Activated naive CD8-positive, alpha-beta T cell treated with anti-CD3 and anti-CD28 coated beads, Interleukin-2, amount 10 ng/mL, durations not matched to agents 7 days and 5 days (primary cell): ENCODE measurements at regions not wholly inside any gene's neighbourhood (a gene's known extent, or its start where the extent isn't known, plus 50 kb on each side); places are given as distances from the start of the nearest gene placed in this dataset.
"Not testable (repeated sequence)": the region's sequence is repeated elsewhere in the genome, so short reads cannot be mapped to it uniquely, and the experiment has no call there.

Source experiments
- ATAC-seq: fragments of 150-1000 bp; cut with Tn5 transposase; one replicate; pipeline ENCODE4 v1.10.0; 2021; ENCODE audit warnings: low read depth, moderate library complexity
- POLR2A ChIA-PET: fragments of 350-600 bp; sonication (Branson Sonifier 250); formaldehyde crosslinking; loops from one replicate; lab custom pipeline; 2021; ENCODE audit warnings: antibody characterized with exemption; lab: Charles Lee
- DNase-seq: peaks from one replicate; pipeline ENCODE4 v3.0.0; 2021
- H3K27ac Mint-ChIP-seq: one replicate; pipeline ENCODE4 v1.8.0; 2022; ENCODE audit warnings: mild to moderate bottlenecking, mixed read lengths
- H3K27me3 Mint-ChIP-seq: one replicate; pipeline ENCODE4 v1.8.0; 2022; ENCODE audit warnings: mild to moderate bottlenecking, moderate library complexity, mixed read lengths
- H3K36me3 Mint-ChIP-seq: one replicate; pipeline ENCODE4 v1.8.0; 2021; ENCODE audit warnings: mild to moderate bottlenecking, mixed read lengths
- H3K4me1 Mint-ChIP-seq: one replicate; pipeline ENCODE4 v1.8.0; 2021; ENCODE audit warnings: mixed read lengths
- H3K4me3 Mint-ChIP-seq: one replicate; pipeline ENCODE4 v1.8.0; 2022; ENCODE audit warnings: mild to moderate bottlenecking, moderate library complexity, mixed read lengths
- H3K9me3 Mint-ChIP-seq: one replicate; pipeline ENCODE4 v1.8.0; 2021; ENCODE audit warnings: mixed read lengths

DNA sequence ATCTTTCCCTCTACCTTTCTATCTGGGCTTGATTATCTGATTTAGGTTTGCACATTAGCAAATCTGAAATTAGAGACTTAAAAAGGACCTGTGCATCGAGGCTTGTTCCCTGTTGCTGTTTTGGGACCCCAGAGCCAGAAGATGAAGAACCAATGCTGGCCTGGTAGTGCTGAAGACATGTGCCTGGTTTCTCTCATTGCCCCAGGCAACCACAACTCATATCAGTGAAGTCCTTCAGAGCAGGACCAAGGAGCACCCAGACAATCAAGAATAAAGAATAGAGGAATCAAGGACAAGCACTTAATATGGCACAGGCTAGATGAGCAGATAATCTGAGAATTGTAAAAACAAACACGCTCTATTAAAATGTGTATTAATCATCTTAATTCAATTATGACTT is 362.7 kb downstream of the DMRTA1 start:
- no peak overlapping the region for H3K4me3 Mint-ChIP-seq

GRCh38 chr9:22813529-22813928 is 366.9 kb downstream of the DMRTA1 start:
- H3K27ac Mint-ChIP-seq: no peak overlapping the region
- ATAC-seq: no peak
- H3K36me3 Mint-ChIP-seq: no peaks in the 10 kb centered on the region
- H3K4me3 Mint-ChIP-seq: no peak overlapping the region
- no peak for DNase-seq
- no peaks in the 10 kb centered on the region for H3K9me3 Mint-ChIP-seq
- H3K27me3 Mint-ChIP-seq: no peaks in the 10 kb centered on the region
- POLR2A ChIA-PET: no interaction called here
- no peaks in the 10 kb centered on the region for H3K4me1 Mint-ChIP-seq

More for the DNA sequence above, 362.7 kb downstream of the DMRTA1 start:
- Mint-ChIP-seq H3K9me3 (peaks cover 1% of the 10 kb centered on the region), H3K4me1 (no peaks in the 10 kb centered on the region), H3K36me3 (no peaks in the 10 kb centered on the region), H3K27me3 (no peaks in the 10 kb centered on the region), H3K27ac (no peak overlapping the region)
- ATAC-seq: no peak
- POLR2A ChIA-PET: no interaction called here
- DNase-seq: no peak

GRCh38 chr9:22815246-22815645 is 368.6 kb downstream of the DMRTA1 start:
- POLR2A ChIA-PET: no interaction called here
- no peaks in the 10 kb centered on the region for H3K4me1 Mint-ChIP-seq
- peaks cover 2% of the 10 kb centered on the region for H3K9me3 Mint-ChIP-seq
- no peak overlapping the region for H3K4me3 Mint-ChIP-seq
- DNase-seq: no peak
- H3K27ac Mint-ChIP-seq: no peak overlapping the region
- ATAC-seq: no peak
- H3K36me3 Mint-ChIP-seq: no peaks in the 10 kb centered on the region
- no peaks in the 10 kb centered on the region for H3K27me3 Mint-ChIP-seq

DNA sequence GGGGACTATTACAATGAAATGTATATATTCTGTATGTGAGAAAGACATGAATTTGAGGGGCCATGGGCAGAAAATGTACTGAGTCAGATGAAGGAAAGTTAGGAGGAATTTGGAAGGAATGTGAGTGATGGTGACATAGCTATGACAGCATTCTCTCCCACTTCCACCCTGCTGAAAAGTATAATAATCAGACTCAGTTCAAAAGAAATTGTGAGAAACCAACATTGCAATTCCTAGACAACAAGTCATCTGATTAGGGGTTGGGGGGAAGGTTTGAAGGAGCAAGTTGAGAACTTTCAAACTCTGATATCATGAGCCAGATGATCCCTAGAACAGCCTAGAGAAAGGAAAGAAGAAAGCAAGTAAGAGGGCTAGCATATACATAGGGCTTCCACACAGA is 370.6 kb downstream of the DMRTA1 start:
- no peak for DNase-seq
- H3K36me3 Mint-ChIP-seq: no peaks in the 10 kb centered on the region
- no peaks in the 10 kb centered on the region for H3K27me3 Mint-ChIP-seq
- no peak for ATAC-seq
- POLR2A ChIA-PET: no interaction called here
- H3K4me1 Mint-ChIP-seq: no peaks in the 10 kb centered on the region
- peaks cover 7% of the 10 kb centered on the region for H3K9me3 Mint-ChIP-seq
- no peak overlapping the region for H3K27ac Mint-ChIP-seq
- H3K4me3 Mint-ChIP-seq: no peak overlapping the region

DNA sequence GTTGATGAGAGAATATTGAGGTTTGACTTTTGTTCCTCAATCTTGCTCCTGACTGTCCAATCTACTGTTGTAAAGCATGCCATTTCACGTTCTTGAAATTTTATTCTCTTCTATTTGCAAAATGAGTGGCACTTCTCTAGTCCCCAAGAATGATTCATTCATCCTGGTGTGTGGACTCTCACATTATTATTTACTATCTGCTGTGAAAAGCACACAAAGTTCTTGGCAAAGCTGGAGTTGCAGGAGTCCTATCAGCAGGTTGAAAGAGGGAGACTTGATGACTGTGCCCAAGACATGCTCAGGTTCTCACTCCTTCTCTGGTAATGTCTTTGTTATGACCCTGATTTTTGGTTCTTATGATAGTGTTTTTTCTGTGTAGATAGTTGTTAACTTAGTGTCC is 382.6 kb downstream of the DMRTA1 start:
- ATAC-seq: no peak
- POLR2A ChIA-PET: no interaction called here
- Mint-ChIP-seq H3K4me3 (no peak overlapping the region), H3K9me3 (no peaks in the 10 kb centered on the region), H3K4me1 (no peaks in the 10 kb centered on the region), H3K27me3 (no peaks in the 10 kb centered on the region), H3K27ac (no peak overlapping the region), H3K36me3 (no peaks in the 10 kb centered on the region)
- no peak for DNase-seq

DNA sequence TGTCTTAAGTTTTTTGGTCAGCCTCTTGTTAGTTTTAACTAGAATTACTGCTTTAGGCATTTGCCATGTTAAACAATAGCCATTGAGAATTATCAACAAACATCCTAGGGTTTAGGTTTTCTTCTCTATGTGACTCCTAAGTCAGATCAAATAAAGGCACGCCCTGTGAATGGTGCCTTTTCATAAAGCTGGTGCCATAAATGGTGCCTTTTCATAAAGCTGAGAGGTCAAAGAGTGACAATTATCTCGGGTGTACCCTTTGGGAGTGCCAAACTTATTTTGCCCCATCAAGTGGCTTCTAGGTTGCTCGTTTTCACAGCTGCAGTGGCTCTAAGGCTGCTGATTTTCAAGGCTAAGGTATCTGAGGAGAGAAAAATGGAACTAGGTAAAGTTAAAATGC is 391.6 kb downstream of the DMRTA1 start:
- H3K27ac Mint-ChIP-seq: no peak overlapping the region
- no peaks in the 10 kb centered on the region for H3K36me3 Mint-ChIP-seq
- no peaks in the 10 kb centered on the region for H3K27me3 Mint-ChIP-seq
- H3K4me3 Mint-ChIP-seq: no peak overlapping the region
- no peaks in the 10 kb centered on the region for H3K9me3 Mint-ChIP-seq
- POLR2A ChIA-PET: no interaction called here
- no peak for DNase-seq
- H3K4me1 Mint-ChIP-seq: no peaks in the 10 kb centered on the region
- no peak for ATAC-seq

DNA sequence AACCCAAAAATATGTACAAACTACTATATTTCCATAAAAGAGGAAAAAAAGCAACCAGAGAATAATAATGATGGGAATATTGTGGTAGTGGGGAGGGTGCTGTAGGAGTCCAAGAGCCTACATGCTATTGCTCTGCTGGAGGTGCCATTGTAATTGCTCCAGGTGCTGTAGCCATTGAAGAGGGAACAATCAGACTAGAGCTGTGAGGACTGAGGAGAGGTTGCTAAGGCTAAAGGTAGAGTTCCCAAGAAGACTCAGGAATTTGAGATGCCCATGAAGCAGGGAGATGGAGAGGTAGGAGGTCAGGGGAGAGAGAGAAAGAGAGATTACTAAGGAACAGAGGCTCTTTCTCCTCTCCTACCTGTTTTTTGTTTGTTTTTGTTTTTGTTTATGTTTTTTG is 394.0 kb downstream of the DMRTA1 start:
- Mint-ChIP-seq H3K4me3 (no peak overlapping the region), H3K9me3 (peaks cover 5% of the 10 kb centered on the region), H3K27ac (no peak overlapping the region), H3K27me3 (no peaks in the 10 kb centered on the region), H3K4me1 (no peaks in the 10 kb centered on the region), H3K36me3 (no peaks in the 10 kb centered on the region)
- ATAC-seq (no peak), DNase-seq (no peak)
- POLR2A ChIA-PET: no interaction called here

DNA sequence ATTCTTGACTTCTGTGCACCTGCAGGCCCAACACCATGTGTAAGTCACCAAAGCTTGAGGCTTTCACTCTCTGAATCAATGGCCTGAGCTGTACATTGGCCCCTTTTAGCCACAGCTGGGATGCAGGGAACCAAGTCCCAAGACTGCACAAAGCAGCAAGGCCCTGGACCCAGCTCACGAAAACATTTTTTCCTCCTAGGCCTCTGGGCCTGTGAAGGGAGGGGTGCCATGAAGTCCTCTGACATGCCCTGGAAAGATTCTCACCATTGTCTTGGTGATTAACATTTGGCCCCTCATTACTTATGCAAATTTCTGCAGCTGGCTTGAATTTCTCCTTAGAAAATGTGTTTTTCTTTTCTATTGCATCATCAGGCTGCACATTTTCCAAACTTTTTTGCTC is 398.6 kb downstream of the DMRTA1 start:
- H3K27ac Mint-ChIP-seq, ATAC-seq, H3K4me1 Mint-ChIP-seq, H3K36me3 Mint-ChIP-seq, H3K4me3 Mint-ChIP-seq, H3K27me3 Mint-ChIP-seq, POLR2A ChIA-PET, DNase-seq: not testable (repeated sequence)
- peaks cover 17% of the 10 kb centered on the region for H3K9me3 Mint-ChIP-seq

- POLR2A ChIA-PET: no interaction called here
- no peaks in the 10 kb centered on the region for H3K36me3 Mint-ChIP-seq
- ATAC-seq: no peak
Measured at GRCh38 chr9:22855980-22856379, 409.4 kb downstream of the DMRTA1 start.

GRCh38 chr9:22857316-22857715 is 410.7 kb downstream of the DMRTA1 start:
- Mint-ChIP-seq H3K4me3 (no peak overlapping the region), H3K36me3 (no peaks in the 10 kb centered on the region), H3K27me3 (no peaks in the 10 kb centered on the region), H3K27ac (no peak overlapping the region), H3K9me3 (peaks cover 11% of the 10 kb centered on the region), H3K4me1 (no peaks in the 10 kb centered on the region)
- POLR2A ChIA-PET: no interaction called here
- no peak for ATAC-seq
- no peak for DNase-seq

More at GRCh38 chr9:22855980-22856379, 409.4 kb downstream of the DMRTA1 start:
- Mint-ChIP-seq H3K4me3 (no peak overlapping the region), H3K4me1 (no peaks in the 10 kb centered on the region), H3K27ac (no peak overlapping the region), H3K27me3 (no peaks in the 10 kb centered on the region), H3K9me3 (peaks cover 11% of the 10 kb centered on the region)
- no peak for DNase-seq

GRCh38 chr9:22863106-22863505 is 416.5 kb downstream of the DMRTA1 start:
- Mint-ChIP-seq H3K9me3 (peaks cover 11% of the 10 kb centered on the region), H3K36me3 (no peaks in the 10 kb centered on the region), H3K4me1 (no peaks in the 10 kb centered on the region), H3K27me3 (no peaks in the 10 kb centered on the region), H3K27ac (no peak overlapping the region), H3K4me3 (no peak overlapping the region)
- POLR2A ChIA-PET: no interaction called here
- ATAC-seq: no peak
- DNase-seq: no peak

- no peaks in the 10 kb centered on the region for H3K4me1 Mint-ChIP-seq
- DNase-seq (no peak), ATAC-seq (no peak)
- H3K27ac Mint-ChIP-seq: no peak overlapping the region
- H3K36me3 Mint-ChIP-seq: no peaks in the 10 kb centered on the region
- H3K27me3 Mint-ChIP-seq: no peaks in the 10 kb centered on the region
- H3K4me3 Mint-ChIP-seq: no peak overlapping the region
- POLR2A ChIA-PET: no interaction called here
- H3K9me3 Mint-ChIP-seq: peaks cover 11% of the 10 kb centered on the region
Measured at GRCh38 chr9:22863736-22864135, 417.1 kb downstream of the DMRTA1 start.

- ATAC-seq: no peak
- H3K27me3 Mint-ChIP-seq: no peaks in the 10 kb centered on the region
- H3K4me1 Mint-ChIP-seq: no peaks in the 10 kb centered on the region
- no peaks in the 10 kb centered on the region for H3K9me3 Mint-ChIP-seq
- POLR2A ChIA-PET: no interaction called here
- no peak overlapping the region for H3K27ac Mint-ChIP-seq
- no peaks in the 10 kb centered on the region for H3K36me3 Mint-ChIP-seq
- no peak overlapping the region for H3K4me3 Mint-ChIP-seq
- no peak for DNase-seq
Measured at GRCh38 chr9:22893196-22893843, 446.7 kb downstream of the DMRTA1 start.

DNA sequence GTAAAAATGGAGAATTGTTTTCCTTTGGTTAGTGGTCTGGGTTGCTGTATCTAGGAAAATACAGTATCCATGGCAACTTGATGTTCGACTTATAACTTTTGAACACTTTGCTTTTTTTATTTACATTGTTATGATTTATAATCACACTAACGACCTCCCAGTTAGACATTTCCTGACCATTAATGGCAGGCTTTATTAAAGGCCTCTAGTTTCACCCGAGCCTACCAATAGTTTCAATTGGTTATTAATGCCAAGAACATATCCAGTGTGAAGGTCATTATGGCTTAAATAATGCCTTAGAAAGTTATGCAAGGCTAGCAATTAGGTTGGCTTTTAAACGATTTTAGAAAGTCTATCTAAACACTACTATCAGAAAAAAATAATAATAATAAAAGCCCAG is 452.0 kb downstream of the DMRTA1 start:
- no peaks in the 10 kb centered on the region for H3K27me3 Mint-ChIP-seq
- POLR2A ChIA-PET: no interaction called here
- no peaks in the 10 kb centered on the region for H3K9me3 Mint-ChIP-seq
- H3K27ac Mint-ChIP-seq: no peak overlapping the region
- ATAC-seq (no peak), DNase-seq (no peak)
- no peaks in the 10 kb centered on the region for H3K4me1 Mint-ChIP-seq
- no peaks in the 10 kb centered on the region for H3K36me3 Mint-ChIP-seq
- no peak overlapping the region for H3K4me3 Mint-ChIP-seq

DNA sequence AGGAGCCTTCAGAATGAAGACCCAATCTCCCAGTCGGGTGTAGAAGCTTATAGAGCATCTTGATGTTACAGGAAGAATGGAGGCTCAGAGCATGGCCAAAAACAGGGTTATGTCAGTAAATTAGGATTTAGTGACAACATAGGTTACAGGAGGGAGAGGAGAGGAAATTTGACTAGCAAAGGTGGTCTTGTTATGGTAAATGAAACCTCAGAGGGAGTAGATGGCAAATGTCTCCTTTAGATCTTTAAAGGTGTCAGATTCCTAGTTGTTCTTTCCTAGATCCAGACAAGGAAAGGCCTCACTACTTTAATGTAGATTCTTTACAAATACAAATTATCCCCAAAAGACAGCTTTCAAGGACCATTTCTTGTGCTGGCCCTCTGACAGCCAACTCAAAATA is 465.0 kb downstream of the DMRTA1 start:
- DNase-seq: no peak
- Mint-ChIP-seq H3K4me1 (no peaks in the 10 kb centered on the region), H3K36me3 (no peaks in the 10 kb centered on the region), H3K27ac (no peak overlapping the region), H3K4me3 (no peak overlapping the region), H3K9me3 (no peaks in the 10 kb centered on the region), H3K27me3 (no peaks in the 10 kb centered on the region)
- POLR2A ChIA-PET: no interaction called here
- no peak for ATAC-seq
